PC-9 (cell line): ENCODE measurements at regions not wholly inside any gene's neighbourhood (a gene's known extent, or its start where the extent isn't known, plus 50 kb on each side); places are given as distances from the start of the nearest gene placed in this dataset.

ENCODE experiments used
- BruUV-seq: library from RNA; stranded (reverse); fragments of 400-500 nt; replicated peaks from 2 replicates; lab custom pipeline; 2021; lab: Mats Ljungman, UMichigan
- CTCF ChIA-PET: fragments of 300-600 bp; sonication (Branson Sonifier 250); formaldehyde crosslinking; loops from one replicate; lab custom pipeline; 2022; ENCODE audit warnings: antibody characterized with exemption; lab: Charles Lee
- POLR2A ChIA-PET: fragments of 300-600 bp; sonication (Branson Sonifier 250); formaldehyde crosslinking; loops from one replicate; lab custom pipeline; 2022; ENCODE audit warnings: antibody characterized with exemption; ENCODE audit not compliant: unreplicated experiment; lab: Charles Lee
- DNase-seq, 2 experiments: peaks; one replicate each; pipeline versions ENCODE4 v3.0.0 to v3.0.0-alpha.2; 2015 to 2022; ENCODE audit warnings: mixed read lengths in 1 of 2
- H2AFZ ChIP-seq: fragments of 200-600 bp; sonication (generic); 2 replicates; pipeline ENCODE4 v1.8.1; 2017; ENCODE audit warnings: antibody characterized with exemption
- H3F3A ChIP-seq: fragments of 200-600 bp; sonication (generic); 2 replicates; pipeline ENCODE4 v1.8.1; 2017; ENCODE audit warnings: antibody characterized with exemption, mild to moderate bottlenecking, low read depth; ENCODE audit not compliant: insufficient read depth
- H3K27ac ChIP-seq: fragments of 200-600 bp; sonication (generic); 2 replicates; pipeline ENCODE4 v1.6.1; 2016; ENCODE audit warnings: mixed run types
- H3K27me3 ChIP-seq: fragments of 200-600 bp; sonication (generic); 2 replicates; pipeline ENCODE4 v1.6.1; 2016; ENCODE audit warnings: low read depth, mixed run types; ENCODE audit not compliant: insufficient read depth
- H3K36me3 ChIP-seq: fragments of 200-600 bp; sonication (generic); 2 replicates; pipeline ENCODE4 v1.6.1; 2016; ENCODE audit warnings: low read depth, mixed run types
- H3K4me1 ChIP-seq: fragments of 200-600 bp; sonication (generic); replicated peaks from 2 replicates; pipeline ENCODE4 v1.6.1; 2016; ENCODE audit warnings: mixed run types; ENCODE audit not compliant: insufficient read depth
- H3K4me2 ChIP-seq: fragments of 200-600 bp; sonication (generic); 2 replicates; pipeline ENCODE4 v1.6.1; 2017; ENCODE audit warnings: mixed run types
- H3K4me3 ChIP-seq: fragments of 200-600 bp; sonication (generic); 2 replicates; pipeline ENCODE4 v1.6.1; 2016; ENCODE audit warnings: mixed run types
- H3K79me2 ChIP-seq: fragments of 200-600 bp; sonication (generic); 2 replicates; pipeline ENCODE4 v1.6.1; 2017; ENCODE audit warnings: low read depth, mixed run types
- H3K9me2 ChIP-seq: fragments of 200-600 bp; sonication (generic); 2 replicates; pipeline ENCODE4 v1.8.1; 2017; ENCODE audit warnings: mild to moderate bottlenecking; ENCODE audit not compliant: insufficient read depth
- H3K9me3 ChIP-seq: fragments of 200-600 bp; sonication (generic); 2 replicates; pipeline ENCODE4 v1.8.1; 2016; ENCODE audit warnings: low read depth; ENCODE audit not compliant: insufficient read depth
- H4K20me1 ChIP-seq: fragments of 200-600 bp; sonication (generic); 2 replicates; pipeline ENCODE4 v1.8.1; 2017; ENCODE audit not compliant: insufficient read depth
- CTCF ChIP-seq: fragments of 200-600 bp; sonication (generic); conservative IDR thresholded peaks from 2 replicates; pipeline ENCODE4 v1.6.1; 2017; ENCODE audit warnings: mixed run types, antibody characterized with exemption, mild to moderate bottlenecking, moderate library complexity
- EZH2 ChIP-seq: fragments of 200-600 bp; sonication (generic); IDR thresholded peaks from 2 replicates; pipeline ENCODE4 v1.8.0; 2017; ENCODE audit warnings: antibody characterized with exemption, low read depth
- intact Hi-C: fragments of 100-400 bp; cut with micrococcal nuclease; formaldehyde crosslinking; loops from one replicate; pipeline ENCODE4 v1.10.0; 2022; ENCODE audit not compliant: unreplicated experiment

- no peak overlapping the region for H3K4me3 ChIP-seq
- no peaks in the 10 kb centered on the region; the same call in 1 of the 2 replicates for H3K9me2 ChIP-seq
- ChIA-PET POLR2A (interaction anchor here (0.6 kb wide), 1 partner anchor 325 kb away, joined by 3 read pairs; no protein-coding TSS in a partner anchor), CTCF (no interaction called here)
- H3F3A ChIP-seq: no peaks in the 10 kb centered on the region
- no peak overlapping the region for H3K4me2 ChIP-seq
- intact Hi-C loops: no loop called here
- TF ChIP-seq EZH2 (no peak), CTCF (no peak)
- no peaks in the 10 kb centered on the region for H3K27me3 ChIP-seq
- H3K36me3 ChIP-seq: no peaks in the 10 kb centered on the region
- no peak overlapping the region for H3K27ac ChIP-seq
- no peaks in the 10 kb centered on the region for H3K9me3 ChIP-seq
- no peak overlapping the region for H2AFZ ChIP-seq
- H3K79me2 ChIP-seq: no peaks in the 10 kb centered on the region
- no peaks in the 10 kb centered on the region for H3K4me1 ChIP-seq
- no peak for DNase-seq
- H4K20me1 ChIP-seq: no peaks in the 10 kb centered on the region
- no TSS peak for BruUV-seq
Observed at GRCh38 chr12:27866373-27867101, 86.5 kb upstream of the MANSC4 start.

- Histone ChIP-seq H3K9me2 (no peaks in the 10 kb centered on the region; the same call in 1 of the 2 replicates), H3K4me1 (no peaks in the 10 kb centered on the region), H3K27me3 (no peaks in the 10 kb centered on the region), H3K4me3 (no peak overlapping the region), H3K4me2 (no peak overlapping the region), H3K9me3 (no peaks in the 10 kb centered on the region), H3K79me2 (no peaks in the 10 kb centered on the region), H3F3A (no peaks in the 10 kb centered on the region), H4K20me1 (no peaks in the 10 kb centered on the region), H3K27ac (no peak overlapping the region), H2AFZ (no peak overlapping the region), H3K36me3 (no peaks in the 10 kb centered on the region)
- TF ChIP-seq EZH2 (no peak), CTCF (no peak)
- DNase-seq: no peak
- intact Hi-C loops: no loop called here
- BruUV-seq: no TSS peak
- ChIA-PET POLR2A (no interaction called here), CTCF (no interaction called here)
Observed at GRCh38 chr12:27865421-27865820, 85.4 kb upstream of the MANSC4 start.

GRCh38 chr12:27864521-27864920 lies 84.5 kb upstream of the MANSC4 start:
- no peak overlapping the region for H2AFZ ChIP-seq
- H3F3A ChIP-seq: no peaks in the 10 kb centered on the region
- intact Hi-C loops: no loop called here
- no peaks in the 10 kb centered on the region for H3K9me3 ChIP-seq
- no peaks in the 10 kb centered on the region for H3K36me3 ChIP-seq
- no peaks in the 10 kb centered on the region for H4K20me1 ChIP-seq
- ChIA-PET CTCF (no interaction called here), POLR2A (no interaction called here)
- BruUV-seq: no TSS peak
- no peak for TF ChIP-seq EZH2
- no peak for TF ChIP-seq CTCF
- no peaks in the 10 kb centered on the region for H3K27me3 ChIP-seq
- H3K27ac ChIP-seq: no peak overlapping the region
- H3K4me3 ChIP-seq: no peak overlapping the region
- no peaks in the 10 kb centered on the region for H3K4me1 ChIP-seq
- DNase-seq: no peak
- H3K79me2 ChIP-seq: no peaks in the 10 kb centered on the region
- no peak overlapping the region for H3K4me2 ChIP-seq
- H3K9me2 ChIP-seq: no peaks in the 10 kb centered on the region; the same call in 1 of the 2 replicates
